BJ (cell line): ENCODE measurements at regions not wholly inside any gene's neighbourhood (a gene's known extent, or its start where the extent isn't known, plus 50 kb on each side); places are given as distances from the start of the nearest gene placed in this dataset.

ENCODE experiments used
- CTCF ChIA-PET: fragments of 350-600 bp; formaldehyde crosslinking; extraction: SDS; loops from one replicate; lab custom pipeline; 2021; ENCODE audit warnings: antibody characterized with exemption, inconsistent platforms; lab: Yijun Ruan, JAX
- POLR2A ChIA-PET: fragments of 300-600 bp; sonication (Branson Sonifier 250); formaldehyde crosslinking; extraction: SDS; loops from one replicate; lab custom pipeline; 2021; ENCODE audit warnings: antibody characterized with exemption; lab: Charles Lee
- DNase-seq: peaks from one replicate; pipeline ENCODE4 v3.0.0-alpha.2; 2011; ENCODE audit warnings: low read depth
- H3K27me3 ChIP-seq: 2 replicates; pipeline ENCODE4 v1.6.0; 2011; ENCODE audit warnings: low read length; ENCODE audit not compliant: control insufficient read depth, insufficient read depth
- H3K36me3 ChIP-seq: 2 replicates; pipeline ENCODE4 v1.5.1; 2011; ENCODE audit warnings: low read length; ENCODE audit not compliant: control insufficient read depth, insufficient read depth
- H3K4me3 ChIP-seq: 2 replicates; pipeline ENCODE4 v1.5.1; 2011; ENCODE audit warnings: low read depth, mild to moderate bottlenecking, control low read depth, low read length
- CTCF ChIP-seq: IDR thresholded peaks from 2 replicates; pipeline ENCODE4 v1.5.1; 2011; ENCODE audit warnings: low read depth, mild to moderate bottlenecking, control low read depth, inconsistent platforms, low read length, moderate library complexity; ENCODE audit not compliant: insufficient read depth

- DNase-seq = no peak
- H3K36me3 ChIP-seq = no peaks in the 10 kb centered on the region
- no peak for TF ChIP-seq CTCF
- CTCF ChIA-PET = interaction anchor here (0.8 kb wide), 1 partner anchor 13 kb away, joined by 3 read pairs; no protein-coding TSS in a partner anchor
- no peaks in the 10 kb centered on the region for H3K27me3 ChIP-seq
- POLR2A ChIA-PET = no interaction called here
- H3K4me3 ChIP-seq = no peak overlapping the region
Observed at GRCh38 chr6:17225767-17226630, 55.2 kb upstream of the RBM24 start.

GRCh38 chr6:17226786-17227233 is 54.4 kb upstream of the RBM24 start:
- CTCF ChIA-PET = no interaction called here
- POLR2A ChIA-PET = no interaction called here
- no peak for TF ChIP-seq CTCF

GRCh38 chr6:17227403-17227802 is 53.8 kb upstream of the RBM24 start:
- POLR2A ChIA-PET = no interaction called here

More at GRCh38 chr6:17226786-17227233, 54.4 kb upstream of the RBM24 start:
- H3K4me3 ChIP-seq = no peak overlapping the region
- no peaks in the 10 kb centered on the region for H3K27me3 ChIP-seq
- no peaks in the 10 kb centered on the region for H3K36me3 ChIP-seq
- no peak for DNase-seq

More at GRCh38 chr6:17227403-17227802, 53.8 kb upstream of the RBM24 start:
- no peak for DNase-seq
- no peak overlapping the region for H3K4me3 ChIP-seq
- H3K36me3 ChIP-seq = no peaks in the 10 kb centered on the region
- CTCF ChIA-PET = no interaction called here
- TF ChIP-seq CTCF = no peak
- H3K27me3 ChIP-seq = no peaks in the 10 kb centered on the region
